ENCODE measurements at regions not wholly inside any gene's neighbourhood (a gene's known extent, or its start where the extent isn't known, plus 50 kb on each side); places are given as distances from the start of the nearest gene placed in this dataset.

DNA sequence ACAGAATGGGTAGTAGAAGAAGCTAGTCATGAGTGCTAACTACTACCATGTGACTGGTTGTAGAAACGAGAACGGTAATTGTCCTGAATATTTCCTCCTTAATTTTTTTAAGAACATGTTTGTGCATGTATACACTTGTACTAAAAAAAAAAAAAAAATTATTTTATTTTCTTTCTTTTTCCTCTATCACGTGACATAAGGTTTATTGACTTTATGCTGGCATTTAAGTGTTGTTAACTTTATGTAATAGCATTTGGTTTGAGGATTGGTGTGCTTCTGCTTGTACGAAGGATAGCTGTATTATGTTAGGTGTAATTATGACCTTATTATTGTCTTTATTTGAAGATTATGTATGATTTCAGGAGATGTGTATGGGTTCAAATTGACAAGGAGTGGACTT lies 349.1 kb upstream of the PTPRD start:
- TF ChIP-seq, protein P1, sequence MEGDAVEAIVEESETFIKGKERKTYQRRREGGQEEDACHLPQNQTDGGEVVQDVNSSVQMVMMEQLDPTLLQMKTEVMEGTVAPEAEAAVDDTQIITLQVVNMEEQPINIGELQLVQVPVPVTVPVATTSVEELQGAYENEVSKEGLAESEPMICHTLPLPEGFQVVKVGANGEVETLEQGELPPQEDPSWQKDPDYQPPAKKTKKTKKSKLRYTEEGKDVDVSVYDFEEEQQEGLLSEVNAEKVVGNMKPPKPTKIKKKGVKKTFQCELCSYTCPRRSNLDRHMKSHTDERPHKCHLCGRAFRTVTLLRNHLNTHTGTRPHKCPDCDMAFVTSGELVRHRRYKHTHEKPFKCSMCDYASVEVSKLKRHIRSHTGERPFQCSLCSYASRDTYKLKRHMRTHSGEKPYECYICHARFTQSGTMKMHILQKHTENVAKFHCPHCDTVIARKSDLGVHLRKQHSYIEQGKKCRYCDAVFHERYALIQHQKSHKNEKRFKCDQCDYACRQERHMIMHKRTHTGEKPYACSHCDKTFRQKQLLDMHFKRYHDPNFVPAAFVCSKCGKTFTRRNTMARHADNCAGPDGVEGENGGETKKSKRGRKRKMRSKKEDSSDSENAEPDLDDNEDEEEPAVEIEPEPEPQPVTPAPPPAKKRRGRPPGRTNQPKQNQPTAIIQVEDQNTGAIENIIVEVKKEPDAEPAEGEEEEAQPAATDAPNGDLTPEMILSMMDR (IDR thresholded peaks at IDR 0.05): no peak
- TF ChIP-seq EP300 (IDR thresholded peaks at IDR 0.05; ENCODE audit: low read depth) (no peak), POLR2AphosphoS5 (IDR thresholded peaks at IDR 0.05) (no peak)

All from transverse colon (tissue), 4 donors.